PC-3 (cell line): ENCODE measurements at regions not wholly inside any gene's neighbourhood (a gene's known extent, or its start where the extent isn't known, plus 50 kb on each side); places are given as distances from the start of the nearest gene placed in this dataset.
A peak's percentile ranks its signal among the peaks of the same experiment; 100 is the strongest.

Experiments used
- ATAC-seq: fragments of 200-7000 bp; cut with Tn5 transposase; 2 replicates; pipeline ENCODE4 v1.9.1; 2020; ENCODE audit warnings: mild to moderate bottlenecking, moderate library complexity
- BruUV-seq: library from RNA; stranded (reverse); fragments of 400-500 nt; replicated peaks from 2 replicates; lab custom pipeline; 2021; lab: Mats Ljungman, UMichigan
- CTCF ChIA-PET: fragments of 300-600 bp; sonication (Branson Sonifier 250); formaldehyde crosslinking; loops from one replicate; lab custom pipeline; 2022; ENCODE audit warnings: antibody characterized with exemption; lab: Charles Lee
- POLR2A ChIA-PET: fragments of 300-600 bp; sonication (Branson Sonifier 250); formaldehyde crosslinking; loops from one replicate; lab custom pipeline; 2022; ENCODE audit warnings: antibody characterized with exemption; ENCODE audit not compliant: unreplicated experiment; lab: Charles Lee
- DNase-seq: peaks from one replicate; pipeline ENCODE4 v3.0.0-alpha.2; 2015
- H2AFZ ChIP-seq: fragments of 300-600 bp; sonication (generic); 2 replicates; pipeline ENCODE4 v1.6.0; 2016; ENCODE audit warnings: antibody characterized with exemption, low read length
- H3F3A ChIP-seq: fragments of 300-600 bp; sonication (generic); one replicate; pipeline ENCODE4 v1.6.0; 2017; ENCODE audit warnings: antibody characterized with exemption, low read length, control low read depth, mild to moderate bottlenecking; ENCODE audit not compliant: unreplicated experiment
- H3K27ac ChIP-seq: fragments of 300-600 bp; sonication (generic); 2 replicates; pipeline ENCODE4 v1.5.1; 2016; ENCODE audit warnings: mild to moderate bottlenecking, low read length
- H3K27me3 ChIP-seq: fragments of 300-600 bp; sonication (generic); 2 replicates; pipeline ENCODE4 v1.6.1; 2016; ENCODE audit warnings: low read length, mixed read lengths
- H3K36me3 ChIP-seq: fragments of 300-600 bp; sonication (generic); 2 replicates; pipeline ENCODE4 v1.6.1; 2016; ENCODE audit warnings: low read depth, mixed run types, low read length, mixed read lengths
- H3K4me1 ChIP-seq: fragments of 300-600 bp; sonication (generic); 2 replicates; pipeline ENCODE4 v1.5.1; 2016; ENCODE audit warnings: low read length; ENCODE audit not compliant: insufficient read depth
- H3K4me2 ChIP-seq: fragments of 300-600 bp; sonication (generic); 2 replicates; pipeline ENCODE4 v1.6.0; 2016; ENCODE audit warnings: low read length
- H3K4me3 ChIP-seq: fragments of 300-600 bp; sonication (generic); 2 replicates; pipeline ENCODE4 v1.5.1; 2016; ENCODE audit warnings: mild to moderate bottlenecking, low read length, mixed read lengths
- H3K79me2 ChIP-seq: fragments of 300-600 bp; sonication (generic); 2 replicates; pipeline ENCODE4 v1.6.1; 2017; ENCODE audit warnings: low read length, mixed read lengths
- H3K9ac ChIP-seq: fragments of 300-600 bp; sonication (generic); 2 replicates; pipeline ENCODE4 v1.6.0; 2016; ENCODE audit warnings: mild to moderate bottlenecking, low read length
- H3K9me2 ChIP-seq: fragments of 300-600 bp; sonication (generic); replicated peaks from 2 replicates; pipeline ENCODE4 v1.6.1; 2016; ENCODE audit warnings: mixed run types, low read length, mixed read lengths
- H3K9me3 ChIP-seq: fragments of 300-600 bp; sonication (generic); 2 replicates; pipeline ENCODE4 v1.6.1; 2016; ENCODE audit warnings: low read length, mixed read lengths
- H4K20me1 ChIP-seq: fragments of 300-600 bp; sonication (generic); 2 replicates; pipeline ENCODE4 v1.6.1; 2016; ENCODE audit warnings: low read length, mixed read lengths
- EZH2 ChIP-seq: fragments of 300-600 bp; sonication (generic); IDR thresholded peaks from one replicate; pipeline ENCODE4 v1.6.1; 2017; ENCODE audit warnings: antibody characterized with exemption, mild to moderate bottlenecking, low read length; ENCODE audit not compliant: unreplicated experiment
- EZH2phosphoT487 ChIP-seq: fragments of 300-600 bp; sonication (generic); IDR thresholded peaks from 2 replicates; pipeline ENCODE4 v1.6.1; 2018; ENCODE audit warnings: mild to moderate bottlenecking, antibody characterized with exemption, low read length, borderline replicate concordance
- intact Hi-C: fragments of 100-400 bp; cut with micrococcal nuclease; formaldehyde crosslinking; loops from 2 replicates; pipeline ENCODE4 v1.9.0; 2023
- TF ChIP-seq, protein P1 (sequence below): fragments of 300-600 bp; sonication (generic); conservative IDR thresholded peaks from 2 replicates; pipeline ENCODE4 v1.5.1; 2017; ENCODE audit warnings: antibody characterized with exemption, low read depth, mild to moderate bottlenecking, low read length

DNA sequence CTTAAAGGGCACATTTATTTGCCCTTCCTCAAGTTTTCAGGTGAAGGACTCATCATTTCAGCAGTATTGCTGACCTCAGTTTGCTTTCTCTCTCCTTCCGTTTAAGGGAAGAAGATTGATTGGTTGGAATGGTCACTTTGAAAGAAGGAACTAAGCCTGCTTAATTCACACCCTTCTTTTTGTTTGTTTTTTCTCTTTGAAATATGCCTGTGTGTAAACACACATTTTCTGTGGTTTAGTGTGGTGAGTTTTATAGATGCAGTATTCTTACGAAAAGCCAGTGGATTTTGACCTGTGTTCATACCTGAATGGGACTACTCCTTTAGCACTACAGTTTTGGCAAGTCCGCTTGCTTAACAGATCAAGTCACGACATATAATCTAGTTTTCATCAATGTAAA, 548.8 kb upstream of the EPHA7 start:
- intact Hi-C loops, result no loop called here
- no peaks in the 10 kb centered on the region for H3F3A ChIP-seq
- H3K4me2 ChIP-seq, result no peak overlapping the region
- H3K79me2 ChIP-seq, result no peaks in the 10 kb centered on the region
- BruUV-seq, result no TSS peak
- H3K9me3 ChIP-seq, result no peaks in the 10 kb centered on the region
- H3K4me1 ChIP-seq, result no peaks in the 10 kb centered on the region
- no peaks in the 10 kb centered on the region for H3K27me3 ChIP-seq
- no peaks in the 10 kb centered on the region for H4K20me1 ChIP-seq
- no peaks in the 10 kb centered on the region for H3K36me3 ChIP-seq
- peak; percentile 18; the same call in 1 of the 2 replicates for ATAC-seq
- CTCF ChIA-PET, result no interaction called here
- TF ChIP-seq EZH2, result no peak
- TF ChIP-seq, protein P1, sequence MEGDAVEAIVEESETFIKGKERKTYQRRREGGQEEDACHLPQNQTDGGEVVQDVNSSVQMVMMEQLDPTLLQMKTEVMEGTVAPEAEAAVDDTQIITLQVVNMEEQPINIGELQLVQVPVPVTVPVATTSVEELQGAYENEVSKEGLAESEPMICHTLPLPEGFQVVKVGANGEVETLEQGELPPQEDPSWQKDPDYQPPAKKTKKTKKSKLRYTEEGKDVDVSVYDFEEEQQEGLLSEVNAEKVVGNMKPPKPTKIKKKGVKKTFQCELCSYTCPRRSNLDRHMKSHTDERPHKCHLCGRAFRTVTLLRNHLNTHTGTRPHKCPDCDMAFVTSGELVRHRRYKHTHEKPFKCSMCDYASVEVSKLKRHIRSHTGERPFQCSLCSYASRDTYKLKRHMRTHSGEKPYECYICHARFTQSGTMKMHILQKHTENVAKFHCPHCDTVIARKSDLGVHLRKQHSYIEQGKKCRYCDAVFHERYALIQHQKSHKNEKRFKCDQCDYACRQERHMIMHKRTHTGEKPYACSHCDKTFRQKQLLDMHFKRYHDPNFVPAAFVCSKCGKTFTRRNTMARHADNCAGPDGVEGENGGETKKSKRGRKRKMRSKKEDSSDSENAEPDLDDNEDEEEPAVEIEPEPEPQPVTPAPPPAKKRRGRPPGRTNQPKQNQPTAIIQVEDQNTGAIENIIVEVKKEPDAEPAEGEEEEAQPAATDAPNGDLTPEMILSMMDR, result no peak
- TF ChIP-seq EZH2phosphoT487, result no peak
- no peak overlapping the region for H3K27ac ChIP-seq
- H2AFZ ChIP-seq, result no peak overlapping the region
- no peaks in the 10 kb centered on the region for H3K9me2 ChIP-seq
- no peak overlapping the region for H3K4me3 ChIP-seq
- no peak overlapping the region for H3K9ac ChIP-seq
- POLR2A ChIA-PET, result no interaction called here
- no peak for DNase-seq

- ATAC-seq (no peak), DNase-seq (no peak)
- Histone ChIP-seq H4K20me1 (no peaks in the 10 kb centered on the region), H2AFZ (no peak overlapping the region), H3K4me1 (no peaks in the 10 kb centered on the region), H3K27ac (no peak overlapping the region), H3K9me3 (no peaks in the 10 kb centered on the region), H3K9me2 (no peaks in the 10 kb centered on the region), H3F3A (no peaks in the 10 kb centered on the region), H3K9ac (no peak overlapping the region), H3K27me3 (no peaks in the 10 kb centered on the region), H3K36me3 (no peaks in the 10 kb centered on the region), H3K4me2 (no peak overlapping the region), H3K79me2 (no peaks in the 10 kb centered on the region), H3K4me3 (no peak overlapping the region)
- intact Hi-C loops, result no loop called here
- ChIA-PET CTCF (no interaction called here), POLR2A (no interaction called here)
- no TSS peak for BruUV-seq
- no peak for TF ChIP-seq EZH2phosphoT487
- TF ChIP-seq, protein P1, result no peak
- TF ChIP-seq EZH2, result no peak
Observed at GRCh38 chr6:93964926-93965325, 545.6 kb upstream of the EPHA7 start.

DNA sequence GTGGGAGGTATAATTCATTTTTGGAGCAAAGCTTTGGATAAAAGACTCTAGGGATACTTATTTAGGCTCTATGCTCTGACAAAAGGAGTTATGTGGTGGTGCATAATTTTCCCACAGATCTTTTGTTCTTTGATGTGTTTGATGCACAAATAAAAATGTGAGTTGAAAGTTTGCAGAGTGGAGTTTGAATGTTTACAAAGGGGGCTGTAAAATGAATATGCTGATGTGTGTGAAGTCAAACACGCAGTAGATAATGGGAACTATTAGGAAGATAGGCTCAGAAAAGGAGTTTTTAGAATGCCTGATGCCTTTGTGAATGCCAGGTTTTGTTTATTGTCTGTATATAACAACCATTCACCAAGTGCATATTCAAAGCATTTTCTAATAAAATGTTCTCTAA, 545.0 kb upstream of the EPHA7 start:
- H4K20me1 ChIP-seq, result no peaks in the 10 kb centered on the region
- ATAC-seq (no peak), DNase-seq (no peak)
- H3K79me2 ChIP-seq, result no peaks in the 10 kb centered on the region
- TF ChIP-seq EZH2, result no peak
- TF ChIP-seq, protein P1, result no peak
- no peak for TF ChIP-seq EZH2phosphoT487
- H3K27me3 ChIP-seq, result no peaks in the 10 kb centered on the region
- intact Hi-C loops, result no loop called here
- no peaks in the 10 kb centered on the region for H3K9me3 ChIP-seq
- H3K4me2 ChIP-seq, result no peak overlapping the region
- H3K4me3 ChIP-seq, result no peak overlapping the region
- no TSS peak for BruUV-seq
- H3K36me3 ChIP-seq, result no peaks in the 10 kb centered on the region
- POLR2A ChIA-PET, result no interaction called here
- H3F3A ChIP-seq, result no peaks in the 10 kb centered on the region
- CTCF ChIA-PET, result no interaction called here
- H2AFZ ChIP-seq, result no peak overlapping the region
- no peaks in the 10 kb centered on the region for H3K9me2 ChIP-seq
- no peaks in the 10 kb centered on the region for H3K4me1 ChIP-seq
- H3K9ac ChIP-seq, result no peak overlapping the region
- no peak overlapping the region for H3K27ac ChIP-seq
